Testis (tissue), 2 donors: ENCODE measurements at regions not wholly inside any gene's neighbourhood (a gene's known extent, or its start where the extent isn't known, plus 50 kb on each side); places are given as distances from the start of the nearest gene placed in this dataset.

ENCODE experiments used
- POLR2A ChIP-seq: fragments of 450-650 bp; IDR thresholded peaks from one replicate; pipeline ENCODE4 v1.6.1; 2017; ENCODE audit warnings: antibody characterized with exemption, mild to moderate bottlenecking, moderate library complexity
- TF ChIP-seq, protein P1 (sequence below), 3 experiments: fragments of 450-650 bp in 2 of 3; fragments of 200-600 bp in 1 of 3; sonication (generic) in 1 of 3; IDR thresholded peaks; one replicate each; pipeline ENCODE4 v1.5.1; 2016 to 2019; ENCODE audit warnings: antibody characterized with exemption in 3 of 3, mild to moderate bottlenecking in 2 of 3, moderate library complexity in 1 of 3

DNA sequence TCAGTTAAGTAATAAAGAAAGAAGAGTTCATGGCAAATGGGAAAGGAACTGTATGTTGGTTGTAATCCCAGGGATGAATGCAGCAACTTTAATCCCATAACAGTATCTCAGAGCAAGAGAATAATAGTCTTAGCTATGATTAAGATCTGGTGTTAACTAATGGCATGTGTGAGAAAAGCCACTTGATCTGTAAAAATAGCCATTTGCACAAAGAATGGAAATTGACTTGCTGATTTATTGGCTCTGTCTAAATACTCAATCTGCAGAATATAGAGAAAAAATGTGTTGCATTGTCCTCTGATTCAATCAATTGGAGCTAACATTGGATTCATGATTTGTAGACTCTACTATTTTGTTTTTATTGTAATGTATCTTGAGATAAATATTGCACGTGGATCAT lies 987.0 kb downstream of the NSUN3 start:
- TF ChIP-seq, protein P1, sequence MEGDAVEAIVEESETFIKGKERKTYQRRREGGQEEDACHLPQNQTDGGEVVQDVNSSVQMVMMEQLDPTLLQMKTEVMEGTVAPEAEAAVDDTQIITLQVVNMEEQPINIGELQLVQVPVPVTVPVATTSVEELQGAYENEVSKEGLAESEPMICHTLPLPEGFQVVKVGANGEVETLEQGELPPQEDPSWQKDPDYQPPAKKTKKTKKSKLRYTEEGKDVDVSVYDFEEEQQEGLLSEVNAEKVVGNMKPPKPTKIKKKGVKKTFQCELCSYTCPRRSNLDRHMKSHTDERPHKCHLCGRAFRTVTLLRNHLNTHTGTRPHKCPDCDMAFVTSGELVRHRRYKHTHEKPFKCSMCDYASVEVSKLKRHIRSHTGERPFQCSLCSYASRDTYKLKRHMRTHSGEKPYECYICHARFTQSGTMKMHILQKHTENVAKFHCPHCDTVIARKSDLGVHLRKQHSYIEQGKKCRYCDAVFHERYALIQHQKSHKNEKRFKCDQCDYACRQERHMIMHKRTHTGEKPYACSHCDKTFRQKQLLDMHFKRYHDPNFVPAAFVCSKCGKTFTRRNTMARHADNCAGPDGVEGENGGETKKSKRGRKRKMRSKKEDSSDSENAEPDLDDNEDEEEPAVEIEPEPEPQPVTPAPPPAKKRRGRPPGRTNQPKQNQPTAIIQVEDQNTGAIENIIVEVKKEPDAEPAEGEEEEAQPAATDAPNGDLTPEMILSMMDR (IDR thresholded peaks at IDR 0.05): no peak
- no peak for TF ChIP-seq POLR2A
